GM23248 (cell line): ENCODE measurements at regions not wholly inside any gene's neighbourhood (a gene's known extent, or its start where the extent isn't known, plus 50 kb on each side); places are given as distances from the start of the nearest gene placed in this dataset.
A peak's percentile ranks its signal among the peaks of the same experiment; 100 is the strongest.
"Not testable (repeated sequence)": the region's sequence is repeated elsewhere in the genome, so short reads cannot be mapped to it uniquely, and the experiment has no call there.

ENCODE experiments used
- DNase-seq: peaks from one replicate; pipeline ENCODE4 v3.0.0-alpha.2; 2015
- H2AFZ ChIP-seq: fragments of 200-600 bp; sonication (generic); 2 replicates; pipeline ENCODE4 v1.6.1; 2016; ENCODE audit warnings: antibody characterized with exemption
- H3F3A ChIP-seq: fragments of 200-600 bp; sonication (generic); 2 replicates; pipeline ENCODE4 v1.6.1; 2016; ENCODE audit warnings: mild to moderate bottlenecking, antibody characterized with exemption, mixed run types; ENCODE audit not compliant: insufficient read depth
- H3K27ac ChIP-seq: fragments of 200-600 bp; sonication (generic); 2 replicates; pipeline ENCODE4 v1.5.1; 2016; ENCODE audit warnings: mild to moderate bottlenecking
- H3K27me3 ChIP-seq: fragments of 200-600 bp; sonication (generic); replicated peaks from 2 replicates; pipeline ENCODE4 v1.6.1; 2016; ENCODE audit warnings: mild to moderate bottlenecking; ENCODE audit not compliant: insufficient read depth
- H3K36me3 ChIP-seq: fragments of 200-600 bp; sonication (generic); 2 replicates; pipeline ENCODE4 v1.6.1; 2016; ENCODE audit warnings: low read depth, mild to moderate bottlenecking
- H3K4me1 ChIP-seq: fragments of 200-600 bp; sonication (generic); 2 replicates; pipeline ENCODE4 v1.6.1; 2016; ENCODE audit warnings: mild to moderate bottlenecking; ENCODE audit not compliant: insufficient read depth
- H3K4me2 ChIP-seq: fragments of 200-600 bp; sonication (generic); one replicate; pipeline ENCODE4 v1.6.1; 2016; ENCODE audit warnings: mild to moderate bottlenecking; ENCODE audit not compliant: unreplicated experiment
- H3K4me3 ChIP-seq: fragments of 200-600 bp; sonication (generic); 2 replicates; pipeline ENCODE4 v1.5.1; 2016; ENCODE audit warnings: mild to moderate bottlenecking
- H3K79me2 ChIP-seq: fragments of 200-600 bp; sonication (generic); 2 replicates; pipeline ENCODE4 v1.6.1; 2016; ENCODE audit warnings: mild to moderate bottlenecking; ENCODE audit not compliant: insufficient read depth
- H3K9ac ChIP-seq: fragments of 200-600 bp; sonication (generic); 2 replicates; pipeline ENCODE4 v1.6.1; 2016; ENCODE audit warnings: mild to moderate bottlenecking
- H3K9me2 ChIP-seq: fragments of 200-600 bp; sonication (generic); 2 replicates; pipeline ENCODE4 v1.6.1; 2016; ENCODE audit warnings: mixed run types, mild to moderate bottlenecking, moderate library complexity; ENCODE audit not compliant: insufficient read depth
- H3K9me3 ChIP-seq: fragments of 200-600 bp; sonication (generic); one replicate; pipeline ENCODE4 v1.6.1; 2017; ENCODE audit warnings: low read depth
- H4K20me1 ChIP-seq: fragments of 200-600 bp; sonication (generic); 2 replicates; pipeline ENCODE4 v1.6.0; 2016; ENCODE audit not compliant: insufficient read depth
- EZH2 ChIP-seq: fragments of 200-600 bp; sonication (generic); IDR thresholded peaks from 2 replicates; pipeline ENCODE4 v1.6.1; 2018; ENCODE audit warnings: antibody characterized with exemption, mild to moderate bottlenecking; ENCODE audit not compliant: insufficient read depth, poor library complexity, severe bottlenecking
- EZH2phosphoT487 ChIP-seq: fragments of 200-600 bp; sonication (generic); IDR thresholded peaks from 2 replicates; pipeline ENCODE4 v1.6.1; 2018; ENCODE audit warnings: antibody characterized with exemption, moderate library complexity, mild to moderate bottlenecking, low read depth; ENCODE audit not compliant: insufficient read depth
- WGBS, 2 experiments: methylation state at CpG; one replicate each; pipeline ENCODE4 v1.1.6; 2015 to 2017; ENCODE audit warnings: low lambda C conversion rate in 2 of 2, low coverage in 1 of 2; ENCODE audit errors: missing lambda C conversion rate in 2 of 2; 5-methylcytosine and 5-hydroxymethylcytosine counted together
- in situ Hi-C: fragments of 300-500 bp; cut with MboI; formaldehyde crosslinking; loops from 2 replicates; pipeline ENCODE4 v1.15.0; 2020

DNA sequence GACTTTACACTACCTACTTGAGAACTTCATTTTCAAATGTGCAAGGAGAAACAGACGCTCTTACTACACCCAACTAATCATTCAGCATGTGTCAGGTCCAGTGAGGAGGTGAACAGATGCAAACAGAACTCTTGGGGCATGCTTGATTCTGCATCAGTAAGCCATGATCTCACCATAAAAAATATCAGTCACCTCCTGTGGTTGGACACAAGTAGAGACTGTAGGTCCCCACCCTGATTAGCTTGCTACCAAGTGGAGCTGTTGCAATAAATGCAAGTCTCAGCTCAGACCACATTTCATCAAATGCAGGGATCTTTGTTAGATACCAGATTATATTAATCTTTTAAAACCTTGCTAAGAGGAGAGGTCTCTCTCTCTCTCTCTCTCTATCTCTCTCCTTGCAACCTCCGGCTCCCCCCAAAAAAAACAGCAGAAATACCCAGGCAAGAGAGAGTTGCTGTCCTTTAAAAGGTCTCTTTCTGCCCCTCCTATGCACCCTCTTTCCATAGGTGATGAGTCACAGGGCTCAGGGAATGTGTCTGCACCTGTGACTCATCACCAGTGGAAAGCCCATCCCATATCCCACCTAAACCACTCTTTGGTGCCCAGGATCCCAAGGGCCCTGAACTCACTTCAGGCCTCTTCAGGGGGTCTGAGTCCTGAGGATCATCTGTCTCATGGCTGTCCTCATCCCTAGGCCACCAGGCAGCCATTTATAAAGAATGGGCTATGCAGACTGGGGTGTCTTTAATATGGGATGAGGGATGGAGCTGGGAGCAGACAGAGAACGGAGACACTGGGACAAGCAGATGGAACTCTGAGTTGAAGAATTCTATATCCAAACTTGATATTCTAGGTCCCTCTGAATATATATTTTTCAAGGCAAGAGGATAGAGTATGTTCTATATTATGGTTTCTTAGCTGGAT, 154.5 kb downstream of the QRSL1 start:
- H3K79me2 ChIP-seq: no peaks in the 10 kb centered on the region
- H3K9ac ChIP-seq: no peak overlapping the region
- no peak overlapping the region for H3K4me3 ChIP-seq
- no peaks in the 10 kb centered on the region for H3K4me1 ChIP-seq
- no peaks in the 10 kb centered on the region for H3K9me3 ChIP-seq
- in situ Hi-C loops: no loop called here
- no peaks in the 10 kb centered on the region for H3F3A ChIP-seq
- no peak for TF ChIP-seq EZH2
- no peak for TF ChIP-seq EZH2phosphoT487
- H3K4me2 ChIP-seq: no peak overlapping the region
- peaks cover 8% of the 10 kb centered on the region; the same call in 1 of the 2 replicates for H3K27me3 ChIP-seq
- H2AFZ ChIP-seq: no peak overlapping the region
- peak; percentile 35 for DNase-seq
- H3K9me2 ChIP-seq: no peaks in the 10 kb centered on the region
- H3K27ac ChIP-seq: no peak overlapping the region
- 58 to 64% methylated on average over 3 of the region's 3 CpGs for WGBS, 2 experiments
- H3K36me3 ChIP-seq: no peaks in the 10 kb centered on the region
- no peaks in the 10 kb centered on the region for H4K20me1 ChIP-seq

DNA sequence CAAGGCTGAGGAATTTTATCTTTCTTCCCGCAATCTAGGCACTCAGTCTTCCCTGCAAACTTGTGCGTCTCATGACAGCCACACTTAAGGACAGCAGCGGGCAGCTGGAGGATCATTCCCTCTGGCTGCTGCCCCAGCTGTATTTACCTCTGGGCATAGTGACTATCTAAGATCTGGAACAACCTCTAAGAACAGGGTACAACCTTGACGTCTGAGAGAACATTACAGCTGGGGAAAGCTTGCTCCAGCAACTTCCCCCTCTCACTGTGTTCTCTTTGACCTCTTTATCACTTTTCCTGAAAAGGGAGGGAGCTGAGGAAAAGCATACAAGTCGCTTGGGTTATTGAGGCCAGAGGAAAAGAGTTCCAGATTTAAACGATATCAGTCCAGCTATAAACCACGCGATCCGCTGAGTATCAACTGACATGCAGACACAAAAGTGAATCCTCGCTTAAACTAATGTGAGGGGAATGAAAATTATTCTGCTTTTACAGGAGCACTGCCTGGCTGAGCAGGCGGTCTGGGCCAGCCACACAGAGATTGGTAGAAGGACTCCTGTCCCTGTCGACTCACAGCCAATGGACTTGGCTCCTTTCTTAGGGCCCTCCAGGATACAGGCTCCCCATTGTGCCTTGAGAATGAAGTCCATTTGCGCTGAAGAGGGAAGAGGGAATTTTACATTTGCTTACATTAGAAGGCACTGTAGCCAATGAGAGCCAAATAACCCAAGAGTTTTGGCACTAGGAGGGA, 153.3 kb downstream of the QRSL1 start:
- Histone ChIP-seq H3K4me1 (no peaks in the 10 kb centered on the region), H3K79me2 (no peaks in the 10 kb centered on the region), H3K4me3 (no peak overlapping the region), H3K9me3 (no peaks in the 10 kb centered on the region), H3K27ac (no peak overlapping the region), H3K9me2 (no peaks in the 10 kb centered on the region), H3K4me2 (no peak overlapping the region), H3F3A (no peaks in the 10 kb centered on the region), H3K9ac (no peak overlapping the region), H3K27me3 (peaks cover 8% of the 10 kb centered on the region; the same call in 1 of the 2 replicates), H3K36me3 (no peaks in the 10 kb centered on the region), H4K20me1 (no peaks in the 10 kb centered on the region), H2AFZ (no peak overlapping the region)
- no peak for DNase-seq
- WGBS, 2 experiments: 30 to 32% methylated on average over 13 of the region's 13 CpGs
- TF ChIP-seq EZH2 (no peak), EZH2phosphoT487 (no peak)
- in situ Hi-C loops: no loop called here

DNA sequence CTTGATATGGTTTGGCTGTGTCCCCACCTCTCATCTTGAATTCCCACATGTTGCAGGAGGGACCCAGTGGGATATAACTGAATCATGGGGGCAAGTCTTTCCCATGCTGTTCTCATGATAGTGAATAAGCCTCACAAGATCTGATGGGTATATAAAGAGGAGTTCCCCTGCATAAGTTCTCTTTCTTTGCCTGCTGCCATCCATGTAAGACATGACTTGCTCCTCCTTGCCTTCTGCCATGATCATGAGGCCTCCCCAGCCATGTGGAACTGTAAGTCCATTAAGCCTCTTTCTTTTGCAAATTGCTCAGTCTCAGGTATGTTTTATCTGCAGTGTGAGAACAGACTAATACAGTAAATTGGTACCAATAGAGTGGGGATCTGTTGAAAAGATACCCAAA, 150.2 kb downstream of the QRSL1 start:
- H3F3A ChIP-seq, H3K9me3 ChIP-seq, in situ Hi-C loops, H3K27ac ChIP-seq, H3K9me2 ChIP-seq, H3K4me1 ChIP-seq, H3K36me3 ChIP-seq, H3K4me3 ChIP-seq, H3K4me2 ChIP-seq, DNase-seq, H2AFZ ChIP-seq, H3K79me2 ChIP-seq, H3K27me3 ChIP-seq, H4K20me1 ChIP-seq, H3K9ac ChIP-seq: not testable (repeated sequence)

DNA sequence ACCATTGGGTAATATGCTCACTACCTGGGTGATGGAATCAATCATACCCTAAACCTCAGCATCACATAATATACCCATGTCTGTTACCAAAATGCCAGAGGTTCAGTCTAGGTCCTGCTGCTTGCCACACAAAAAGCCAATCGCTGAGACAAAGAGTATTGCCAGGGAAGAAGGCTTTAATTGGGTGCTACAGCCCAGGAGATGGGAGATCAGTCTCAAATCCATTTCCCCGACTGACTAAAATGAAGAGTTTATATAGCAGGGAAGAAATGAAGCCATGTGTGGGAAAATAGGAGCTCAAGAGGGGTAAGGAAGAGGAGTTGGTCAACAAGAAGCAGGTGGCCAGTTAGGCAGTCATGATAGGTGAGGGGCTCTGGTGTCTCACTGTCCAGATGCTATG, 149.6 kb downstream of the QRSL1 start:
- no peaks in the 10 kb centered on the region for H3F3A ChIP-seq
- H3K9ac ChIP-seq: no peak overlapping the region
- TF ChIP-seq EZH2: no peak
- no peak for TF ChIP-seq EZH2phosphoT487
- H3K36me3 ChIP-seq: no peaks in the 10 kb centered on the region
- no peaks in the 10 kb centered on the region for H3K4me1 ChIP-seq
- no peak overlapping the region for H3K4me2 ChIP-seq
- DNase-seq: no peak
- no peak overlapping the region for H3K4me3 ChIP-seq
- no peaks in the 10 kb centered on the region for H4K20me1 ChIP-seq
- H3K27ac ChIP-seq: no peak overlapping the region
- no peaks in the 10 kb centered on the region for H3K79me2 ChIP-seq
- no peaks in the 10 kb centered on the region for H3K9me3 ChIP-seq
- in situ Hi-C loops: no loop called here
- WGBS, 2 experiments: 27 to 30% methylated on average over 2 of the region's 2 CpGs
- no peaks in the 10 kb centered on the region for H3K9me2 ChIP-seq
- H3K27me3 ChIP-seq: peaks cover 12% of the 10 kb centered on the region
- H2AFZ ChIP-seq: no peak overlapping the region
